ENCODE measurements at regions not wholly inside any gene's neighbourhood (a gene's known extent, or its start where the extent isn't known, plus 50 kb on each side); places are given as distances from the start of the nearest gene placed in this dataset.

DNA sequence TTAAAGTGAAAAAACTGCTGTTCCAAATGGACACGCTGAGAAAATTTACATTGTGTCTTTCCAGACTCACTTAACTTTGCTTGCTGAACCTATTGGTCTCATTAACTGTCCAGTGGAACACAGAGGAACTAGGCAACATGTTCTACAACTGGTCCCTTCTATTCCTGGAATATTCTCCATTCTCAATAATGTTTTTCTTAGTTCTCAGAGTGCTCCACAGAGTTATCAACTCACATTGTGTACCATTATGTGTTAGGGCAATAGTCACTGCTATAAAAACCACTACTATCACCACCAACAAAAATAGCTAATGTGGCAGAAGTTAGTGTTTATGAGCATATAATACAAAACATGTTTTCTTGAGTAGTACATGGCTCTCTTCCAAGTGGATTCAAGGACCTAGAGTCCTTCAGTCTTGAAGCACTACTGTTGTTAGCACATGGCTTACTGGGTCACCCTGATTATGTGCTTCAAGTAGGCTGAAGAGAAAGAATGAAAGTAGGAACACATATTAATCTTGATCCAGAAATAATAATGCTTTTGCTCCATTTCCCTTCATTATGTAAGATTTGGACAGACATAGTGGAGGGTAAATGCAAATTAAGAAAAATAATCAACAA lies 865.3 kb upstream of the HS3ST1 start:
- TF ChIP-seq, protein P1, sequence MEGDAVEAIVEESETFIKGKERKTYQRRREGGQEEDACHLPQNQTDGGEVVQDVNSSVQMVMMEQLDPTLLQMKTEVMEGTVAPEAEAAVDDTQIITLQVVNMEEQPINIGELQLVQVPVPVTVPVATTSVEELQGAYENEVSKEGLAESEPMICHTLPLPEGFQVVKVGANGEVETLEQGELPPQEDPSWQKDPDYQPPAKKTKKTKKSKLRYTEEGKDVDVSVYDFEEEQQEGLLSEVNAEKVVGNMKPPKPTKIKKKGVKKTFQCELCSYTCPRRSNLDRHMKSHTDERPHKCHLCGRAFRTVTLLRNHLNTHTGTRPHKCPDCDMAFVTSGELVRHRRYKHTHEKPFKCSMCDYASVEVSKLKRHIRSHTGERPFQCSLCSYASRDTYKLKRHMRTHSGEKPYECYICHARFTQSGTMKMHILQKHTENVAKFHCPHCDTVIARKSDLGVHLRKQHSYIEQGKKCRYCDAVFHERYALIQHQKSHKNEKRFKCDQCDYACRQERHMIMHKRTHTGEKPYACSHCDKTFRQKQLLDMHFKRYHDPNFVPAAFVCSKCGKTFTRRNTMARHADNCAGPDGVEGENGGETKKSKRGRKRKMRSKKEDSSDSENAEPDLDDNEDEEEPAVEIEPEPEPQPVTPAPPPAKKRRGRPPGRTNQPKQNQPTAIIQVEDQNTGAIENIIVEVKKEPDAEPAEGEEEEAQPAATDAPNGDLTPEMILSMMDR (IDR thresholded peaks at IDR 0.05): no peak
- no peak for TF ChIP-seq EZH2 (IDR thresholded peaks at IDR 0.05; ENCODE audit: borderline replicate concordance, insufficient read depth, low read depth, low read length, poor library complexity, severe bottlenecking)

DNA sequence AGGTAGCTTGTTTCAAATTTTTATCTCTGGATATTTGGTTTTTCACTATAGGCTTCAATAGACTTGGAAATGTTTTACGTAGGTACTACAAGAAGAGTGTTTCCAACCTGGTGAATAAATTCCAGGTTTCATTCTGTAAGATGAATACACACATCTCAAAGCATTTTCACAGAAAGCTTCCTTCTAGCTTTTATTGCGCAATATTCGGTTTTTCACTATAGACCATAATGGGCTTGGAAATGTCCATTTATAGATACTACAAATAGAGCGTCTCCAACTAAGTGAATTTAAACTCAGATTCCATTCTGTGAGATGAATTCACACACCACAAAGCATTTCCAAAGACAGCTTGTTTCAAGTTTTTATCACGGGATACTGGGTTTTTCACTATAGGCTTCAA lies 857.7 kb upstream of the HS3ST1 start:
- H3K9me3 ChIP-seq (ENCODE audit: control extremely low read depth in 1 of 3, control insufficient read depth in 2 of 3, insufficient read depth in 1 of 3, low read length in 2 of 3): peaks cover 0 to 4% (median 0%) of the 10 kb centered on the region in 3 donors
- no peak overlapping the region for H3K4me3 ChIP-seq (ENCODE audit: control extremely low read depth in 1 of 5, extremely low read depth in 1 of 5, insufficient read depth in 1 of 5, low read depth in 2 of 5, low read length in 4 of 5)
- Mint-ChIP-seq H3K9me3 (ENCODE audit: insufficient read depth) (peaks cover under 1% of the 10 kb centered on the region), H3K27ac (no peak overlapping the region), H3K4me1 (no peaks in the 10 kb centered on the region), H3K4me3 (no peak overlapping the region), H3K27me3 (no peaks in the 10 kb centered on the region)
- TF ChIP-seq, protein P1 (IDR thresholded peaks at IDR 0.05): no peak
- TF ChIP-seq EZH2 (IDR thresholded peaks at IDR 0.05; ENCODE audit: borderline replicate concordance, insufficient read depth, low read depth, low read length, poor library complexity, severe bottlenecking): no peak
- DNase-seq: no peak
- H3K79me2 ChIP-seq (ENCODE audit: control insufficient read depth, insufficient read depth, low read length): no peaks in the 10 kb centered on the region
- no peak overlapping the region for H3K4me2 ChIP-seq (replicated peaks; ENCODE audit: low read depth, low read length, poor library complexity, severe bottlenecking)
- no peak overlapping the region for H3K9ac ChIP-seq (ENCODE audit: low read length)
- H4K20me1 ChIP-seq (ENCODE audit: control insufficient read depth, insufficient read depth, low read length, poor library complexity, severe bottlenecking): no peaks in the 10 kb centered on the region
- POLR2A ChIA-PET: no interaction called here
- ATAC-seq (ENCODE audit: low read depth): no peak
- H3K4me1 ChIP-seq (ENCODE audit: control insufficient read depth in 2 of 2, insufficient read depth in 2 of 2, low read length in 2 of 2): no peaks in the 10 kb centered on the region
- no peaks in the 10 kb centered on the region for H3K36me3 ChIP-seq (replicated peaks in 1 of 2; ENCODE audit: control extremely low read depth in 1 of 2, control insufficient read depth in 1 of 2, extremely low read depth in 1 of 2, insufficient read depth in 2 of 2, low read length in 1 of 2)
- WGBS (ENCODE audit: insufficient coverage): no CpG with 5 or more reads among the region's 5 CpGs
- H3K27ac ChIP-seq (ENCODE audit: low read length in 2 of 2): no peak overlapping the region
- CTCF ChIA-PET: interaction anchor here (0.8 kb wide), 1 partner anchor 17 kb away, joined by 3 read pairs; no protein-coding TSS in a partner anchor
- no peak overlapping the region for H2AFZ ChIP-seq (ENCODE audit: insufficient read depth, low read depth, low read length, poor library complexity, severe bottlenecking)
- intact Hi-C loops (cut with micrococcal nuclease): no loop called here
- H3K27me3 ChIP-seq (replicated peaks in 1 of 4; ENCODE audit: control extremely low read depth in 1 of 4, control insufficient read depth in 3 of 4, insufficient read depth in 4 of 4, low read length in 3 of 4): no peaks in the 10 kb centered on the region

More for the DNA sequence above, 865.3 kb upstream of the HS3ST1 start:
- ChIA-PET POLR2A (no interaction called here), CTCF (no interaction called here)
- ATAC-seq (ENCODE audit: low read depth): no peak
- H3K4me1 Mint-ChIP-seq: no peaks in the 10 kb centered on the region
- no peaks in the 10 kb centered on the region for H3K27me3 Mint-ChIP-seq
- no peak overlapping the region for H3K27ac Mint-ChIP-seq
- Histone ChIP-seq H3K79me2 (ENCODE audit: control insufficient read depth, insufficient read depth, low read length) (no peaks in the 10 kb centered on the region), H3K36me3 (replicated peaks in 1 of 2; ENCODE audit: control extremely low read depth in 1 of 2, control insufficient read depth in 1 of 2, extremely low read depth in 1 of 2, insufficient read depth in 2 of 2, low read length in 1 of 2) (no peaks in the 10 kb centered on the region), H4K20me1 (ENCODE audit: control insufficient read depth, insufficient read depth, low read length, poor library complexity, severe bottlenecking) (no peaks in the 10 kb centered on the region), H3K4me1 (ENCODE audit: control insufficient read depth in 2 of 2, insufficient read depth in 2 of 2, low read length in 2 of 2) (no peaks in the 10 kb centered on the region), H3K4me2 (replicated peaks; ENCODE audit: low read depth, low read length, poor library complexity, severe bottlenecking) (no peak overlapping the region), H3K9ac (ENCODE audit: low read length) (no peak overlapping the region), H3K9me3 (ENCODE audit: control extremely low read depth in 1 of 3, control insufficient read depth in 2 of 3, insufficient read depth in 1 of 3, low read length in 2 of 3) (peaks cover 0 to 8% (median 0%) of the 10 kb centered on the region in 3 donors), H3K4me3 (ENCODE audit: control extremely low read depth in 1 of 5, extremely low read depth in 1 of 5, insufficient read depth in 1 of 5, low read depth in 2 of 5, low read length in 4 of 5) (no peak overlapping the region), H3K27me3 (replicated peaks in 1 of 4; ENCODE audit: control extremely low read depth in 1 of 4, control insufficient read depth in 3 of 4, insufficient read depth in 4 of 4, low read length in 3 of 4) (no peaks in the 10 kb centered on the region), H2AFZ (ENCODE audit: insufficient read depth, low read depth, low read length, poor library complexity, severe bottlenecking) (no peak overlapping the region), H3K27ac (ENCODE audit: low read length in 2 of 2) (no peak overlapping the region)
- intact Hi-C loops (cut with micrococcal nuclease): no loop called here
- WGBS (ENCODE audit: insufficient coverage): 100% methylated on average over 1 of the region's 1 CpG
- peaks cover 2% of the 10 kb centered on the region for H3K9me3 Mint-ChIP-seq (ENCODE audit: insufficient read depth)
- no peak for DNase-seq
- H3K4me3 Mint-ChIP-seq: no peak overlapping the region

All from B cell (primary cell).